Left lung (tissue), 4 donors: ENCODE measurements at regions not wholly inside any gene's neighbourhood (a gene's known extent, or its start where the extent isn't known, plus 50 kb on each side); places are given as distances from the start of the nearest gene placed in this dataset.

Source experiments
- ATAC-seq: fragments of 200-7000 bp; cut with Tn5 transposase; one replicate; pipeline ENCODE4 v1.9.1; 2020; ENCODE audit warnings: moderate library complexity
- DNase-seq, 4 donors: peaks; one replicate each; pipeline ENCODE4 v3.0.0-alpha.2; 2013 to 2020
- H3K27ac ChIP-seq, 2 donors: fragments of 200-600 bp; sonication (generic) in 1 of 2; one replicate each; pipeline versions ENCODE4 v1.5.0 to v1.8.0; 2020 to 2021
- H3K27me3 ChIP-seq, 2 donors: fragments of 200-600 bp; sonication (generic) in 1 of 2; one replicate each; pipeline versions ENCODE4 v1.5.0 to v1.8.0; 2020 to 2021
- H3K36me3 ChIP-seq, 2 donors: fragments of 200-600 bp; sonication (generic) in 1 of 2; one replicate each; pipeline versions ENCODE4 v1.5.0 to v1.8.0; 2020 to 2021
- H3K4me1 ChIP-seq, 2 donors: fragments of 200-600 bp; one replicate each; pipeline ENCODE4 v1.8.0; 2021
- H3K4me3 ChIP-seq, 2 donors: fragments of 200-600 bp; sonication (generic) in 1 of 2; one replicate each; pipeline versions ENCODE4 v1.5.0 to v1.8.0; 2020 to 2021; ENCODE audit warnings: mild to moderate bottlenecking in 1 of 2
- H3K9me3 ChIP-seq, 2 donors: fragments of 200-600 bp; sonication (generic) in 1 of 2; one replicate each; pipeline versions ENCODE4 v1.5.0 to v1.8.0; 2020 to 2021
- CTCF ChIP-seq, 2 donors: fragments of 200-600 bp; sonication (generic) in 1 of 2; IDR thresholded peaks; one replicate each; pipeline versions ENCODE4 v1.5.0 to v1.8.0; 2021; ENCODE audit warnings: antibody characterized with exemption in 2 of 2
- intact Hi-C, 2 donors: fragments of 100-400 bp; cut with DNase I; formaldehyde crosslinking; loops; one replicate each; pipeline versions ENCODE4 v1.11.2 to v1.14.2; 2022
- donor health status: DM: no; HTN: yes; CAD: no.
- donor health status: DM: no; HTN: no; CAD: no.

DNA sequence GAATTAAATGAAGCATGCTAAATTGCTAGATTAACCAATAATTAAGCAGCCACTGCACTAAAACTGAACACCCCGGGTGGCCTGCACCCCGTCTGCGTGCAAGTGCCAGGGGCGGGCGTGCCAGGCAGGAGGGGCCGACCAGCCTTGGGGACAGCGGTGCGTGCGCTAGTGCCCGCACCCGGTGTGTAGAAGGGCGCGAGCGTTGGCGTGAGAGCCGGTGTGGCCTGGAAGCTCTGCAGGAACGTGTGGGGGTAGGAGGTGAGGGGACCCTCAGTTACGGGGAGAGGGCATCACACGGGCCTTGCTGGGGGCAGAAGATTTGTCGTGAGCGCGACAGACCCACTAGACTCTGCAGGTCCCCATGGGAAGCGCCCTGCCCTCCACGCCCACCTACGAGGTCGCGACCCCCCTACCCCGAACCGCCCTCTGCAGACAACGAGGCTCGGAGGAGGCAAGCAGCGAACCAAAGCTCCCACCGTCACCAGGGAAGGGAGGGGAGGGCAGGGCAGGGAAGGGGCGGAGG is 105.8 kb downstream of the FAM53A start:
- Histone ChIP-seq H3K36me3 (no peaks in the 10 kb centered on the region), H3K4me1 (peaks cover 5 to 8% of the 10 kb centered on the region in 2 donors), H3K9me3 (no peaks in the 10 kb centered on the region), H3K27me3 (no peaks in the 10 kb centered on the region), H3K4me3 (no peak overlapping the region), H3K27ac (no peak overlapping the region)
- intact Hi-C loops, result no loop called here
- TF ChIP-seq CTCF (IDR thresholded peaks at IDR 0.05), result no peak
- DNase-seq, result peak in 1 of 4 donors; percentile 71
- ATAC-seq, result no peak

GRCh38 chr4:1577822-1578217 is 106.3 kb downstream of the FAM53A start:
- DNase-seq (peak in 1 of 4 donors; percentile 51), ATAC-seq (no peak)
- Histone ChIP-seq H3K4me1 (peaks cover 5 to 8% of the 10 kb centered on the region in 2 donors), H3K27ac (no peak overlapping the region), H3K4me3 (no peak overlapping the region), H3K27me3 (no peaks in the 10 kb centered on the region), H3K9me3 (no peaks in the 10 kb centered on the region), H3K36me3 (no peaks in the 10 kb centered on the region)
- intact Hi-C loops, result no loop called here
- no peak for TF ChIP-seq CTCF (IDR thresholded peaks at IDR 0.05)

DNA sequence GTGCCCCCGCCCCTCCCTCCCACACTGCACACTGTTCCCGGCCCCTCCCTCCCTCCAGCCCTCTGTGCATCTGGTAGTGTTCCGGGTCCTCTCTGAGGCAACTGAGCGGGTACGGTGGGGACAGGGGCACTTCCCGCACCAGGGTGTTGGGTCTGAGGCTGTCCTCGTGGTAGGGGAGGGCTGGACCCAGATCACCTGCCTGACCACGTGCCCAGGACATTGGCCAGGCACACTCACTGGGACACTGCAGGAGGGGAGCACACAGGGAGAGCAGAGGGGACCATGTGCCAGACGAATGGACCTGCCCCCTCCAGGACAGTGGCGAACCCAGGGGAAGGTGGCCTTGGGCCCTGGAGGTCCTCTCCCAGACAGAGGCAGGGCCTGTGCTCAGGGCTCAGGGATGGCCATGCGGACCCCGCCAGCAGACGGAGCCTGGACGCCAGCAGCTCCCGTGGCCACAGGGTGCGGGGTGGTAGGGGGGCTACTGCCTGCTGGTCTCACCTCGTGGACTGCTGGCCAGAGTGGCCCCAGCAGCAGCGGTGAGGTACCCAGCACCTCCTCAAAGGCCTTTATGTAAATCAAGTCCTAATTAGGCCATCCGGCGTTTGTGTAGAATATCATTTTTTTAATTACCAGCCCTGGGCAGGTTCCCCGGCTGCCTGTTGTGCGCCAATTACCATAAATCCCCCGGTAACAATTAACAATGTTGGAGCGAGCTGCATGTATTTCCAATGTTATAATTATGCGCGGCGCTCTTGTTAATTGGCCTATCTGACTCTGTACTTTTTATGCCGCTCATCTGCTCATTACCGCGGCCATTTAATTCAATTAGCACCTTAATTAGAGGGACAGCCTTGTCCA is 106.9 kb downstream of the FAM53A start:
- TF ChIP-seq CTCF (IDR thresholded peaks at IDR 0.05), result no peak
- H3K27me3 ChIP-seq, result no peaks in the 10 kb centered on the region
- peaks cover 5 to 8% of the 10 kb centered on the region in 2 donors for H3K4me1 ChIP-seq
- DNase-seq, result peak in 1 of 4 donors; percentile 81
- H3K27ac ChIP-seq, result no peak overlapping the region
- no peaks in the 10 kb centered on the region for H3K36me3 ChIP-seq
- H3K4me3 ChIP-seq, result no peak overlapping the region
- intact Hi-C loops, result no loop called here
- ATAC-seq, result no peak
- no peaks in the 10 kb centered on the region for H3K9me3 ChIP-seq

DNA sequence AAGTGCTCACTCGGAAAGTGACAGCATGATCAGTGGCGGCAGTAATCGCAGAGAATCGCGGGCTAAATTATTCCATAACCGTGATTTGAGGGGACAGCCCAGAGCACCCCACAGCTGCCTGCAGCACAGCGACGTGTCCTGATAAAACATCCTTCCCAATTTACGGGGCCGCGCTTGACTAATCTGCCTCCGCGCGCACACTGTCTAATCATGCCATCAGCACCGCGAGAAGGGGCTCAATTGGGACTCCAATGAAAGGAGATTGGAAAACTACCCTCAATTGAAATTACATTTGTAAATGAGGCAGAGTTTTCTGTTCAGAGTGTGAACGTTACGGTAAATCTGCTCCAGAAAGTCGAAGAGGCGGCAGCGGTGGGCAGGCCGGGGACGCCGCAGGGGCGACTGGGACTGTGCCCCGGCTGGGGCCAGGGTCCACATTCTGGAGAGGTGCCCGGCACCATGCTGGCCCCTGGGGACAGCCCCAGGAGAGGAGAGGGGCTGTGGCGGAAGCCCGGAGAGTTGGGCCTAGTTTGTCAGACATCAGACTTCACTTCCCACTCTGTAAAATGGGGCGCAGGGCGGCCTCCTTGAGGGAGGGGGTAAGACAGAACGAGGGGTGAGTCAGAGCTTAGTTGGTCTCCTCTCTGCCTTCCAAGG is 107.7 kb downstream of the FAM53A start:
- Histone ChIP-seq H3K27me3 (no peaks in the 10 kb centered on the region), H3K9me3 (no peaks in the 10 kb centered on the region), H3K4me1 (peaks cover 5 to 7% of the 10 kb centered on the region in 2 donors), H3K36me3 (no peaks in the 10 kb centered on the region), H3K4me3 (no peak overlapping the region), H3K27ac (no peak overlapping the region)
- intact Hi-C loops, result no loop called here
- TF ChIP-seq CTCF (IDR thresholded peaks at IDR 0.05), result no peak
- ATAC-seq (no peak), DNase-seq (peak in 1 of 4 donors; percentile 65)
